Breast epithelium (tissue), 3 donors: ENCODE measurements at regions not wholly inside any gene's neighbourhood (a gene's known extent, or its start where the extent isn't known, plus 50 kb on each side); places are given as distances from the start of the nearest gene placed in this dataset.

Experiments used
- CTCF ChIP-seq, 3 donors: fragments of 450-650 bp; IDR thresholded peaks; one replicate each; pipeline ENCODE4 v1.5.1; 2016 to 2017; ENCODE audit warnings: antibody characterized with exemption in 3 of 3, mild to moderate bottlenecking in 3 of 3, moderate library complexity in 3 of 3
- POLR2A ChIP-seq: fragments of 450-650 bp; IDR thresholded peaks from one replicate; pipeline ENCODE4 v1.6.1; 2016; ENCODE audit warnings: antibody characterized with exemption, mild to moderate bottlenecking, moderate library complexity
- POLR2AphosphoS5 ChIP-seq, 3 donors: sonication (generic); formaldehyde crosslinking; IDR thresholded peaks; one replicate each; pipeline ENCODE4 v1.6.1; 2017; ENCODE audit warnings: antibody characterized with exemption in 3 of 3

GRCh38 chrX:142702749-142703148 lies 323.0 kb upstream of the SPANXN4 start:
- no peak for TF ChIP-seq CTCF (IDR thresholded peaks at IDR 0.05)
- no peak for TF ChIP-seq POLR2A
- no peak for TF ChIP-seq POLR2AphosphoS5 (IDR thresholded peaks at IDR 0.05)
